ENCODE measurements at regions not wholly inside any gene's neighbourhood (a gene's known extent, or its start where the extent isn't known, plus 50 kb on each side); places are given as distances from the start of the nearest gene placed in this dataset.

GRCh38 chr4:155541716-155542115, 124.9 kb upstream of the GUCY1A1 start:
- TF ChIP-seq EZH2phosphoT487 (IDR thresholded peaks at IDR 0.05; ENCODE audit: unreplicated experiment) (no peak), REST (IDR thresholded peaks at IDR 0.05; ENCODE audit: unreplicated experiment) (no peak), CTCF (conservative IDR thresholded peaks at IDR 0.05; ENCODE audit: low read depth in 2 of 2) (no peak), CREB1 (CRISPR knock-in tag; IDR thresholded peaks at IDR 0.05; ENCODE audit: low read depth) (no peak), EZH2 (IDR thresholded peaks at IDR 0.05; ENCODE audit: low read depth, unreplicated experiment) (no peak), ZNF114 (CRISPR knock-in tag; IDR thresholded peaks at IDR 0.05) (no peak), POLR2AphosphoS5 (IDR thresholded peaks at IDR 0.05; ENCODE audit: low read depth) (no peak), NANOG (IDR thresholded peaks at IDR 0.05; ENCODE audit: borderline replicate concordance) (no peak)

Data from GM23338 (cell line).